K562 (cell line): ENCODE measurements at regions not wholly inside any gene's neighbourhood (a gene's known extent, or its start where the extent isn't known, plus 50 kb on each side); places are given as distances from the start of the nearest gene placed in this dataset.

ENCODE experiments used
- ATAC-seq: fragments of 200-7000 bp; cut with Tn5 transposase; 3 replicates; pipeline ENCODE4 v1.9.1; 2020; ENCODE audit warnings: moderate library complexity
- BruUV-seq: library from RNA; stranded (reverse); fragments of 400-500 nt; replicated peaks from 2 replicates; lab custom pipeline; 2021; lab: Mats Ljungman, UMichigan
- CTCF ChIA-PET: fragments of 300-600 bp; formaldehyde crosslinking; extraction: SDS; loops from one replicate; lab custom pipeline; 2021; ENCODE audit warnings: low intra/inter-chr PET ratio; lab: Yijun Ruan, JAX
- POLR2A ChIA-PET: fragments of 300-600, 350-650 bp; sonication (Branson Sonifier 250); formaldehyde crosslinking; extraction: SDS; loops from one replicate; lab custom pipeline; 2021; ENCODE audit warnings: antibody characterized with exemption, inconsistent platforms; lab: Yijun Ruan, JAX
- DNase-seq, 4 experiments: peaks; one replicate each; pipeline versions ENCODE4 v3.0.0 to v3.0.0-alpha.2; 2011 to 2018; ENCODE audit warnings: low spot score in 3 of 4, mixed read lengths in 3 of 4; ENCODE audit errors: extremely low read depth in 1 of 4
- FAIRE-seq: peaks from 2 replicates; lab custom pipeline; 2011; peaks lifted over from hg19 to GRCh38; lab: Jason Lieb, UNC
- H2AFZ ChIP-seq: 2 replicates; pipeline ENCODE4 v1.6.0; 2011; ENCODE audit warnings: low read depth, low read length, control low read depth, inconsistent platforms
- H3K27ac ChIP-seq: fragments of 200-600 bp; 3 replicates; pipeline ENCODE4 v1.8.0; 2011; ENCODE audit warnings: low read depth, mild to moderate bottlenecking, control low read depth, inconsistent platforms, low read length, moderate library complexity, mixed read lengths; ENCODE audit errors: extremely low read depth
- H3K27me3 ChIP-seq, 2 experiments: fragments of 300-600 bp in 1 of 2; 2 replicates in 1 of 2; 3 replicates in 1 of 2; pipeline versions ENCODE4 v1.6.0 to v1.8.0; 2011; ENCODE audit warnings: inconsistent platforms in 2 of 2, low read length in 2 of 2, mild to moderate bottlenecking in 1 of 2, mixed read lengths in 1 of 2, moderate library complexity in 1 of 2; ENCODE audit not compliant: control insufficient read depth in 2 of 2, insufficient read depth in 2 of 2
- H3K36me3 ChIP-seq: fragments of 300-600 bp; 3 replicates; pipeline ENCODE4 v1.8.0; 2011; ENCODE audit warnings: mild to moderate bottlenecking, low read length, inconsistent platforms; ENCODE audit not compliant: control insufficient read depth, insufficient read depth
- H3K4me1 ChIP-seq, 2 experiments: fragments of 200-600 bp in 1 of 2; replicated peaks in 1 of 2; 2 replicates in 1 of 2; 3 replicates in 1 of 2; pipeline versions ENCODE4 v1.5.1 to v1.8.0; 2011; ENCODE audit warnings: inconsistent platforms in 2 of 2, low read length in 2 of 2, mild to moderate bottlenecking in 1 of 2, mixed read lengths in 1 of 2, moderate library complexity in 1 of 2; ENCODE audit not compliant: control insufficient read depth in 2 of 2, insufficient read depth in 2 of 2
- H3K4me2 ChIP-seq: 2 replicates; pipeline ENCODE4 v1.6.1; 2011; ENCODE audit warnings: low read length, control low read depth, inconsistent platforms, mixed read lengths; ENCODE audit not compliant: insufficient read depth
- H3K4me3 ChIP-seq: fragments of 200-600 bp; sonication (generic), shearing (Covaris generic); 2 replicates; pipeline ENCODE4 v1.5.1; 2016; ENCODE audit warnings: control low read depth, inconsistent platforms
- H3K79me2 ChIP-seq: fragments of 200-600 bp; 3 replicates; pipeline ENCODE4 v1.8.0; 2011; ENCODE audit warnings: low read length, inconsistent platforms; ENCODE audit not compliant: control insufficient read depth, insufficient read depth
- H3K9ac ChIP-seq, 2 experiments: 2 replicates each; pipeline versions ENCODE4 v1.6.0 to v1.6.1; 2011; ENCODE audit warnings: low read depth in 2 of 2, low read length in 2 of 2, control low read depth in 1 of 2, inconsistent platforms in 1 of 2, mild to moderate bottlenecking in 1 of 2, mixed read lengths in 1 of 2; ENCODE audit not compliant: insufficient read depth in 1 of 2
- H3K9me1 ChIP-seq: one replicate; pipeline ENCODE4 v1.6.0; 2011; ENCODE audit warnings: inconsistent platforms, mild to moderate bottlenecking, low read length, moderate library complexity; ENCODE audit not compliant: control insufficient read depth, insufficient read depth
- H3K9me3 ChIP-seq: replicated peaks from 2 replicates; pipeline ENCODE4 v1.5.1; 2011; ENCODE audit warnings: low read depth, low read length, inconsistent platforms; ENCODE audit not compliant: control insufficient read depth, insufficient read depth
- H4K20me1 ChIP-seq: replicated peaks from 2 replicates; pipeline ENCODE4 v1.6.1; 2011; ENCODE audit warnings: low read length, inconsistent platforms, mixed read lengths; ENCODE audit not compliant: control insufficient read depth, insufficient read depth
- CBX3 ChIP-seq, 2 experiments: IDR thresholded peaks; 1 replicate in 1 of 2; 2 replicates in 1 of 2; pipeline ENCODE4 v1.6.1; 2012; ENCODE audit warnings: inconsistent platforms in 2 of 2, low read length in 2 of 2, borderline replicate concordance in 1 of 2, control low read depth in 1 of 2
- DNMT1 ChIP-seq: fragments of 450-650 bp; IDR thresholded peaks from 2 replicates; pipeline ENCODE4 v1.6.1; 2016; ENCODE audit warnings: antibody characterized with exemption, mild to moderate bottlenecking
- ETV1 ChIP-seq: fragments of 450-650 bp; conservative IDR thresholded peaks from 2 replicates; pipeline ENCODE4 v1.6.1; 2016; ENCODE audit warnings: missing genetic modification characterization, control low read depth, low read depth, missing compliant biosample characterization
- GABPB1 ChIP-seq: sonication (generic); formaldehyde crosslinking; IDR thresholded peaks from 2 replicates; pipeline ENCODE4 v1.8.0; 2022; ENCODE audit warnings: mild to moderate bottlenecking, missing genetic modification reagents
- PTTG1 ChIP-seq: fragments of 450-650 bp; IDR thresholded peaks from 2 replicates; pipeline ENCODE4 v1.6.1; 2016; ENCODE audit warnings: low read depth, mild to moderate bottlenecking, missing genetic modification characterization, missing compliant biosample characterization
- RBM25 ChIP-seq: fragments of 200-400 bp; formaldehyde crosslinking; IDR thresholded peaks from 2 replicates; pipeline ENCODE4 v1.6.1; 2018; ENCODE audit warnings: low read length, low read depth, moderate library complexity; ENCODE audit not compliant: severe bottlenecking
- SMAD1 ChIP-seq: fragments of 150-350 bp; IDR thresholded peaks from 2 replicates; pipeline ENCODE4 v1.6.1; 2014; ENCODE audit warnings: low read length, low read depth; ENCODE audit not compliant: partially characterized antibody
- TEAD1 ChIP-seq, 2 experiments: fragments of 450-650 bp in 1 of 2; sonication (generic) in 1 of 2; formaldehyde crosslinking; IDR thresholded peaks; 2 replicates each; pipeline versions ENCODE4 v1.4.0 to v1.8.0; 2020 to 2022; ENCODE audit warnings: mild to moderate bottlenecking in 2 of 2, missing genetic modification reagents in 1 of 2
- ZNF41 ChIP-seq: fragments of 250-450 bp; sonication (Bioruptor Pico); conservative IDR thresholded peaks from 2 replicates; pipeline ENCODE4 v1.4.0; 2020; ENCODE audit warnings: mild to moderate bottlenecking
- whole genome bisulfite sequencing: fragments of 100-300 bp; shearing (Covaris generic); methylation state at CpG from one replicate; pipeline ENCODE4 v1.1.6; 2016; ENCODE audit warnings: low coverage, mixed read lengths; ENCODE audit not compliant: insufficient coverage; ENCODE audit errors: missing lambda C conversion rate; 5-methylcytosine and 5-hydroxymethylcytosine counted together
- in situ Hi-C: fragments of 300-500 bp; cut with MboI; formaldehyde crosslinking; loops from 4 replicates; pipeline ENCODE4 v1.15.0; 2018; ENCODE audit warnings: inconsistent platforms, mixed read lengths
- intact Hi-C: fragments of 100-400 bp; cut with micrococcal nuclease; formaldehyde crosslinking; loops from 2 replicates; pipeline ENCODE4 v1.14.2; 2022
- TF ChIP-seq, protein P1 (sequence below): fragments of 250-450 bp; sonication (Bioruptor Pico); IDR thresholded peaks from 2 replicates; pipeline ENCODE4 v1.8.0; 2021; ENCODE audit warnings: moderate library complexity, mild to moderate bottlenecking, inconsistent platforms
- TF ChIP-seq, protein P2 (sequence below): fragments of 250-450 bp; sonication (Bioruptor Pico); IDR thresholded peaks from 2 replicates; pipeline ENCODE4 v1.8.0; 2021; ENCODE audit warnings: moderate library complexity, mild to moderate bottlenecking, inconsistent platforms
- TF ChIP-seq, protein P3 (sequence below), 2 experiments: fragments of 450-650 bp; IDR thresholded peaks; 2 replicates each; pipeline ENCODE4 v1.6.1; 2016; ENCODE audit warnings: mild to moderate bottlenecking in 2 of 2, borderline replicate concordance in 1 of 2, low read depth in 1 of 2, moderate library complexity in 1 of 2

DNA sequence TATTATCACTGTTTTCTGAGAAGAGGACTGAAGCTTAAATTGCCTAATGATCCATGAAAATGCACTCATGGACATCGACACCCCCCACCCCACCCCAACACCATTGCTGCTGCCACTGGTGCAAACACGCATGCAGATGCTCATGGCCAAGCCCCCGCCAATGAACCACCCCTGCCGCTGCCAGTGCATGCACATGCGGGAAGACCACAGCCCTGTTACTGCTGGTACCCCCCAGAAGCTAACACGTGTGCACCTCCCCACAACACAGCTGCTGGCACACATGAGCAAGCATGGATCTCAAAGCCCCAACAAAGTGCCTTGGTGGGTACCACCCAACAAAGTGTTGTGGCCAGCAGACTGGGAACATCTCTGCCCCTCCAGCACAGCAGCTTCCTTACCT, 594.1 kb upstream of the FAT1 start:
- ChIA-PET CTCF (interaction anchor here (0.7 kb wide), 1 partner anchor 679 kb away, joined by 3 read pairs; no protein-coding TSS in a partner anchor), POLR2A (no interaction called here)
- Histone ChIP-seq H3K36me3 (no peaks in the 10 kb centered on the region), H3K27ac (no peak overlapping the region), H3K4me3 (no peak overlapping the region), H3K9me3 (no peaks in the 10 kb centered on the region), H3K4me2 (no peak overlapping the region), H4K20me1 (no peaks in the 10 kb centered on the region), H3K4me1 (no peaks in the 10 kb centered on the region), H3K9ac (no peak overlapping the region), H3K9me1 (no peaks in the 10 kb centered on the region), H3K79me2 (no peaks in the 10 kb centered on the region), H3K27me3 (no peaks in the 10 kb centered on the region), H2AFZ (no peak overlapping the region)
- BruUV-seq: no TSS peak
- no peak for ATAC-seq
- no peak for DNase-seq
- in situ Hi-C loops (no loop called here), intact Hi-C loops (no loop called here)
- no peak for FAIRE-seq
- WGBS: 3% methylated on average over 6 of the region's 6 CpGs
- TF ChIP-seq CBX3 (IDR thresholded peaks at IDR 0.05; ENCODE audit: borderline replicate concordance in 1 of 2, low read length in 2 of 2): no peak
- no peak for TF ChIP-seq ETV1 (tag)
- TF ChIP-seq TEAD1 (CRISPR knock-in tag; IDR thresholded peaks at IDR 0.05): no peak
- TF ChIP-seq, protein P1, sequence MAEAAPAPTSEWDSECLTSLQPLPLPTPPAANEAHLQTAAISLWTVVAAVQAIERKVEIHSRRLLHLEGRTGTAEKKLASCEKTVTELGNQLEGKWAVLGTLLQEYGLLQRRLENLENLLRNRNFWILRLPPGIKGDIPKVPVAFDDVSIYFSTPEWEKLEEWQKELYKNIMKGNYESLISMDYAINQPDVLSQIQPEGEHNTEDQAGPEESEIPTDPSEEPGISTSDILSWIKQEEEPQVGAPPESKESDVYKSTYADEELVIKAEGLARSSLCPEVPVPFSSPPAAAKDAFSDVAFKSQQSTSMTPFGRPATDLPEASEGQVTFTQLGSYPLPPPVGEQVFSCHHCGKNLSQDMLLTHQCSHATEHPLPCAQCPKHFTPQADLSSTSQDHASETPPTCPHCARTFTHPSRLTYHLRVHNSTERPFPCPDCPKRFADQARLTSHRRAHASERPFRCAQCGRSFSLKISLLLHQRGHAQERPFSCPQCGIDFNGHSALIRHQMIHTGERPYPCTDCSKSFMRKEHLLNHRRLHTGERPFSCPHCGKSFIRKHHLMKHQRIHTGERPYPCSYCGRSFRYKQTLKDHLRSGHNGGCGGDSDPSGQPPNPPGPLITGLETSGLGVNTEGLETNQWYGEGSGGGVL (CRISPR knock-in tag): no peak
- TF ChIP-seq, protein P2, sequence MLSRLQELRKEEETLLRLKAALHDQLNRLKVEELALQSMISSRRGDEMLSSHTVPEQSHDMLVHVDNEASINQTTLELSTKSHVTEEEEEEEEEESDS (CRISPR knock-in tag): no peak
- TF ChIP-seq PTTG1: no peak
- no peak for TF ChIP-seq GABPB1 (CRISPR knock-in tag)
- no peak for TF ChIP-seq SMAD1
- TF ChIP-seq, protein P3, sequence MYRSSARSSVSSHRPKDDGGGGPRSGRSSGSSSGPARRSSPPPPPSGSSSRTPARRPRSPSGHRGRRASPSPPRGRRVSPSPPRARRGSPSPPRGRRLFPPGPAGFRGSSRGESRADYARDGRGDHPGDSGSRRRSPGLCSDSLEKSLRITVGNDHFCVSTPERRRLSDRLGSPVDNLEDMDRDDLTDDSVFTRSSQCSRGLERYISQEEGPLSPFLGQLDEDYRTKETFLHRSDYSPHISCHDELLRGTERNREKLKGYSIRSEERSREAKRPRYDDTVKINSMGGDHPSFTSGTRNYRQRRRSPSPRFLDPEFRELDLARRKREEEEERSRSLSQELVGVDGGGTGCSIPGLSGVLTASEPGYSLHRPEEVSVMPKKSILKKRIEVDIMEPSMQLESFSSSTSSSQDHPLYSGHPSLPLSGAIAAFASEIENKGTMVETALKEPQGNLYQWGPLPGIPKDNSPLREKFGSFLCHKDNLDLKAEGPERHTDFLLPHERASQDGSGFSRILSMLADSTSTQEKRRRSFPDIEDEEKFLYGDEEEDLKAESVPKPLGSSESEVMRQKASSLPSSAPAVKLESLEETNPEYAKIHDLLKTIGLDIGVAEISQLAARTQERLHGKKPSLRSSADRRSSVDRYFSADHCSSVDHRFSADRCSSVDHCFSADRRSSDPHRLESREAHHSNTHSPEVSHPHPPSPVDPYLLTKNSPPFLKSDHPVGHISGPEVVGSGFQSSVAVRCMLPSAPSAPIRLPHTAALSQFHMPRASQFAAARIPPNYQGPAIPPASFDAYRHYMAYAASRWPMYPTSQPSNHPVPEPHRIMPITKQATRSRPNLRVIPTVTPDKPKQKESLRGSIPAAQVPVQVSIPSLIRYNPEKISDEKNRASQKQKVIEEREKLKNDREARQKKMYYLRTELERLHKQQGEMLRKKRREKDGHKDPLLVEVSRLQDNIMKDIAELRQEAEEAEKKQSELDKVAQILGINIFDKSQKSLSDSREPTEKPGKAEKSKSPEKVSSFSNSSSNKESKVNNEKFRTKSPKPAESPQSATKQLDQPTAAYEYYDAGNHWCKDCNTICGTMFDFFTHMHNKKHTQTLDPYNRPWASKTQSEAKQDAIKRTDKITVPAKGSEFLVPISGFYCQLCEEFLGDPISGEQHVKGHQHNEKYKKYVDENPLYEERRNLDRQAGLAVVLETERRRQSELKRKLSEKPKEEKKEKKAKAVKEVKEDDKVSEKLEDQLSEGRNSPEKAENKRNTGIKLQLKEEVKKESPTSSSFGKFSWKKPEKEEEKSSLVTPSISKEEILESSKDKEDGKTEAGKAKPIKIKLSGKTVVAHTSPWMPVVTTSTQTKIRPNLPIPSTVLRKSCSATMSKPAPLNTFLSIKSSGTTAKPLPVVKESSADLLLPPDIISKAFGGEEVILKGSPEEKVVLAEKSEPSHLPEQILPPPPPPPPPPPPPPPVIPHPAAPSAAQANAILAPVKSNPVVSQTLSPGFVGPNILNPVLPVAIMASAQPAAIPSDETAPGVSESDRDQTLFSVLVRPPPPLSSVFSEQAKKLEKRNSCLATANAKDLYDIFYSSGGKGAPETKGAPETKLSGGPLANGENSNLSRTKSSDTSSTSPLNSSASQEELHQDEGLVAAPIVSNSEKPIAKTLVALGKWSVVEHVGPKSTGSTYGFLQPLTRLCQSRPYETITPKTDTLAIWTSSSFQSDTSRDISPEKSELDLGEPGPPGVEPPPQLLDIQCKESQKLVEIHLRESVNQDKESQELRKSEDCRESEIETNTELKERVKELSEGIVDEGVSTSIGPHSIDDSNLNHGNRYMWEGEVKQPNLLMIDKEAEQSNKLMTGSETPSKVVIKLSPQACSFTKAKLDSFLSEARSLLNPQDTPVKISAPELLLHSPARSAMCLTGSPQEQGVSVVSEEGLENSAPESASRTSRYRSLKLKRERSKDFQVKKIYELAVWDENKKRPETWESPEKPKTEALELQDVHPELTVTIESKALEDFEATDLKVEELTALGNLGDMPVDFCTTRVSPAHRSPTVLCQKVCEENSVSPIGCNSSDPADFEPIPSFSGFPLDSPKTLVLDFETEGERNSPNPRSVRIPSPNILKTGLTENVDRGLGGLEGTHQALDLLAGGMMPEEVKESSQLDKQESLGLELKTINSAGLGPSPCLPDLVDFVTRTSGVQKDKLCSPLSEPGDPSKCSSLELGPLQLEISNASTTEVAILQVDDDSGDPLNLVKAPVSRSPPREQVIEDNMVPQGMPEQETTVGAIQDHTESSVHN (IDR thresholded peaks at IDR 0.05; ENCODE audit: borderline replicate concordance in 1 of 2, low read depth in 1 of 2): no peak
- no peak for TF ChIP-seq RBM25
- no peak for TF ChIP-seq DNMT1
- no peak for TF ChIP-seq ZNF41
